SH-SY5Y (cell line): ENCODE measurements at regions not wholly inside any gene's neighbourhood (a gene's known extent, or its start where the extent isn't known, plus 50 kb on each side); places are given as distances from the start of the nearest gene placed in this dataset.

Source experiments
- GATA2 ChIP-seq: IDR thresholded peaks from 2 replicates; pipeline ENCODE4 v1.6.1; 2011; ENCODE audit warnings: mild to moderate bottlenecking, low read depth, low read length
- GATA3 ChIP-seq: IDR thresholded peaks from 2 replicates; pipeline ENCODE4 v1.6.1; 2011; ENCODE audit warnings: low read depth, mild to moderate bottlenecking, low read length, moderate library complexity

DNA sequence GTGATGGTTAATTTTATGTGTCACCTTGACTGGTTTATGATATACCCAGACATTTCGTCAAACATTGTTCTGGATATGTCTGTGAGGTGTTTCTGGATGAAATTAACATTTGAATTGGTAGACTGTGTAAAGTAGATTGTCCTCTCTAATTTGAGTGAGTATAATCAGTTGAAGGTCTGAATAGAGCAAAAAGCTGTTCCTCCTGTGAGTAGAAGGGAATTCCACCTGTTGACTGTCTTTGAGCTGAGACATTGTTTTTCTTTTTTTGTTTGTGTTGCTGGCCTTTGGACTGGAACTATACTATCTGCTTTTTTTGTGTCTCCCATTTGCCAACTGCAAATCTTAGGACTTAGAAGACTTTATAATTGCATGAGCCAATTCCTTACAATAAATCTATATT, 920.9 kb upstream of the LRFN5 start:
- TF ChIP-seq GATA2 (no peak), GATA3 (no peak)
